GM18907 (cell line): ENCODE measurements at regions not wholly inside any gene's neighbourhood (a gene's known extent, or its start where the extent isn't known, plus 50 kb on each side); places are given as distances from the start of the nearest gene placed in this dataset.

Experiments used
- ATAC-seq: cut with Tn5 transposase; IDR thresholded peaks from one replicate; pipeline ENCODE4 v1.9.1; 2021; ENCODE audit warnings: mild to moderate bottlenecking, moderate library complexity; ENCODE audit not compliant: unreplicated experiment

GRCh38 chr3:115438799-115439198 is 184.5 kb upstream of the GAP43 start:
- ATAC-seq: no peak

GRCh38 chr3:115445559-115445958 is 177.8 kb upstream of the GAP43 start:
- ATAC-seq: no peak

GRCh38 chr3:115448851-115449250 is 174.5 kb upstream of the GAP43 start:
- no peak for ATAC-seq

- ATAC-seq: no peak
These were observed 173.3 kb upstream of the GAP43 start for GRCh38 chr3:115450036-115450435.

- no peak for ATAC-seq
These were observed 159.3 kb upstream of the GAP43 start for GRCh38 chr3:115464036-115464435.

- peak; percentile 91 for ATAC-seq
These were observed 153.7 kb upstream of the GAP43 start for GRCh38 chr3:115469649-115470048.

- ATAC-seq: no peak
These were observed 153.1 kb upstream of the GAP43 start for GRCh38 chr3:115470254-115470653.

- no peak for ATAC-seq
These were observed 147.9 kb upstream of the GAP43 start for GRCh38 chr3:115475178-115476041.

- no peak for ATAC-seq
These were observed 146.8 kb upstream of the GAP43 start for GRCh38 chr3:115476472-115476871.

GRCh38 chr3:115478359-115478758 is 145.0 kb upstream of the GAP43 start:
- ATAC-seq: no peak

- ATAC-seq: no peak
These were observed 136.4 kb upstream of the GAP43 start for GRCh38 chr3:115486880-115487279.

- no peak for ATAC-seq
These were observed 135.3 kb upstream of the GAP43 start for GRCh38 chr3:115487968-115488367.

- ATAC-seq: no peak
These were observed 134.9 kb upstream of the GAP43 start for GRCh38 chr3:115488409-115488808.

GRCh38 chr3:115494826-115495225 is 128.5 kb upstream of the GAP43 start:
- no peak for ATAC-seq

- no peak for ATAC-seq
These were observed 124.9 kb upstream of the GAP43 start for GRCh38 chr3:115498421-115498820.

- ATAC-seq: no peak
These were observed 124.4 kb upstream of the GAP43 start for GRCh38 chr3:115498898-115499297.

GRCh38 chr3:115499666-115500065 is 123.6 kb upstream of the GAP43 start:
- no peak for ATAC-seq

GRCh38 chr3:115500795-115501194 is 122.5 kb upstream of the GAP43 start:
- no peak for ATAC-seq

- no peak for ATAC-seq
These were observed 121.2 kb upstream of the GAP43 start for GRCh38 chr3:115502128-115502527.

- ATAC-seq: no peak
These were observed 119.9 kb upstream of the GAP43 start for GRCh38 chr3:115503394-115503793.

GRCh38 chr3:115508562-115508961 is 114.7 kb upstream of the GAP43 start:
- ATAC-seq: no peak

- ATAC-seq: peak; percentile 57
These were observed 110.5 kb upstream of the GAP43 start for GRCh38 chr3:115512565-115513415.
